DOHH2 (cell line): ENCODE measurements at regions not wholly inside any gene's neighbourhood (a gene's known extent, or its start where the extent isn't known, plus 50 kb on each side); places are given as distances from the start of the nearest gene placed in this dataset.
"Not testable (repeated sequence)": the region's sequence is repeated elsewhere in the genome, so short reads cannot be mapped to it uniquely, and the experiment has no call there.

ENCODE experiments used
- H3F3A ChIP-seq: fragments of 200-600 bp; sonication (generic), shearing (Covaris generic); 2 replicates; pipeline ENCODE4 v1.6.0; 2016; ENCODE audit warnings: antibody characterized with exemption, mild to moderate bottlenecking; ENCODE audit not compliant: control insufficient read depth, insufficient read depth
- H3K27ac ChIP-seq: fragments of 200-600 bp; sonication (generic); 2 replicates; pipeline ENCODE4 v1.5.1; 2014; ENCODE audit warnings: low read depth, mild to moderate bottlenecking, low read length, moderate library complexity
- H3K27me3 ChIP-seq: fragments of 200-600 bp; sonication (generic); 2 replicates; pipeline ENCODE4 v1.6.1; 2014; ENCODE audit warnings: mild to moderate bottlenecking, low read length, mixed read lengths; ENCODE audit not compliant: control insufficient read depth
- H3K36me3 ChIP-seq: fragments of 200-600 bp; sonication (generic); 2 replicates; pipeline ENCODE4 v1.6.1; 2014; ENCODE audit warnings: mild to moderate bottlenecking, low read length, moderate library complexity, mixed read lengths; ENCODE audit not compliant: control insufficient read depth
- H3K4me1 ChIP-seq: fragments of 200-600 bp; sonication (generic); 2 replicates; pipeline ENCODE4 v1.6.1; 2014; ENCODE audit warnings: mild to moderate bottlenecking, low read length, mixed read lengths; ENCODE audit not compliant: control insufficient read depth
- H3K4me2 ChIP-seq: fragments of 200-600 bp; sonication (generic); 2 replicates; pipeline ENCODE4 v1.6.0; 2014; ENCODE audit warnings: mild to moderate bottlenecking, low read length, moderate library complexity
- H3K4me3 ChIP-seq: fragments of 200-600 bp; sonication (generic); 2 replicates; pipeline ENCODE4 v1.5.1; 2014; ENCODE audit warnings: mild to moderate bottlenecking, low read length, mixed read lengths
- H3K79me2 ChIP-seq: fragments of 200-600 bp; sonication (generic); 2 replicates; pipeline ENCODE4 v1.6.1; 2014; ENCODE audit warnings: mild to moderate bottlenecking, low read length, mixed read lengths; ENCODE audit not compliant: control insufficient read depth
- H3K9me2 ChIP-seq: fragments of 200-600 bp; sonication (generic); replicated peaks from 2 replicates; pipeline ENCODE4 v1.6.1; 2014; ENCODE audit warnings: mild to moderate bottlenecking, low read length, mixed read lengths; ENCODE audit not compliant: control insufficient read depth
- H3K9me3 ChIP-seq: fragments of 200-600 bp; sonication (generic); 2 replicates; pipeline ENCODE4 v1.6.1; 2014; ENCODE audit warnings: antibody characterized with exemption, low read length, mixed read lengths; ENCODE audit not compliant: control insufficient read depth, insufficient read depth
- H4K20me1 ChIP-seq: fragments of 200-600 bp; sonication (generic); 2 replicates; pipeline ENCODE4 v1.6.0; 2014; ENCODE audit warnings: low read depth, mild to moderate bottlenecking, antibody characterized with exemption, low read length, moderate library complexity; ENCODE audit not compliant: control insufficient read depth, insufficient read depth
- CTCF ChIP-seq: fragments of 200-600 bp; sonication (generic); IDR thresholded peaks from one replicate; pipeline ENCODE4 v1.5.1; 2014; ENCODE audit warnings: antibody characterized with exemption, mild to moderate bottlenecking, low read depth, low read length; ENCODE audit not compliant: poor library complexity, severe bottlenecking
- EZH2phosphoT487 ChIP-seq: fragments of 200-600 bp; sonication (generic); IDR thresholded peaks from 2 replicates; pipeline ENCODE4 v1.6.1; 2017; ENCODE audit warnings: borderline replicate concordance, mild to moderate bottlenecking, antibody characterized with exemption, low read length, moderate library complexity, mixed read lengths

- H4K20me1 ChIP-seq, result no peaks in the 10 kb centered on the region
- H3K4me2 ChIP-seq, result no peak overlapping the region
- H3K27me3 ChIP-seq, result no peaks in the 10 kb centered on the region
- H3K9me2 ChIP-seq, result no peaks in the 10 kb centered on the region
- H3K27ac ChIP-seq, result no peak overlapping the region
- H3K36me3 ChIP-seq, result no peaks in the 10 kb centered on the region
- H3K4me1 ChIP-seq, result no peaks in the 10 kb centered on the region
- H3K9me3 ChIP-seq, result no peaks in the 10 kb centered on the region
- no peak for TF ChIP-seq CTCF
- TF ChIP-seq EZH2phosphoT487, result no peak
- H3K4me3 ChIP-seq, result no peak overlapping the region
- H3F3A ChIP-seq, result no peaks in the 10 kb centered on the region
- H3K79me2 ChIP-seq, result no peaks in the 10 kb centered on the region
Observed at GRCh38 chr2:57417007-57417406, 629.6 kb upstream of the VRK2 start.

- H3F3A ChIP-seq, H3K4me2 ChIP-seq, H3K27me3 ChIP-seq, H3K4me3 ChIP-seq, H3K27ac ChIP-seq, H3K9me2 ChIP-seq, H3K36me3 ChIP-seq, H3K79me2 ChIP-seq, H4K20me1 ChIP-seq, H3K4me1 ChIP-seq, H3K9me3 ChIP-seq: not testable (repeated sequence)
Observed at GRCh38 chr2:57418859-57419346, 627.7 kb upstream of the VRK2 start.

- Histone ChIP-seq H3K4me3 (no peak overlapping the region), H4K20me1 (no peaks in the 10 kb centered on the region), H3K4me1 (no peaks in the 10 kb centered on the region), H3K36me3 (no peaks in the 10 kb centered on the region), H3K9me3 (no peaks in the 10 kb centered on the region), H3F3A (no peaks in the 10 kb centered on the region), H3K79me2 (no peaks in the 10 kb centered on the region), H3K4me2 (no peak overlapping the region), H3K27ac (no peak overlapping the region), H3K9me2 (no peaks in the 10 kb centered on the region), H3K27me3 (no peaks in the 10 kb centered on the region)
- TF ChIP-seq CTCF (no peak), EZH2phosphoT487 (no peak)
Observed at GRCh38 chr2:57429831-57430230, 616.8 kb upstream of the VRK2 start.

- no peaks in the 10 kb centered on the region for H3K36me3 ChIP-seq
- no peaks in the 10 kb centered on the region for H3K27me3 ChIP-seq
- no peaks in the 10 kb centered on the region for H3K9me3 ChIP-seq
- no peaks in the 10 kb centered on the region for H3F3A ChIP-seq
- no peaks in the 10 kb centered on the region for H4K20me1 ChIP-seq
- no peak for TF ChIP-seq CTCF
- no peak for TF ChIP-seq EZH2phosphoT487
- no peak overlapping the region for H3K4me3 ChIP-seq
- no peaks in the 10 kb centered on the region for H3K9me2 ChIP-seq
- no peaks in the 10 kb centered on the region for H3K4me1 ChIP-seq
- no peak overlapping the region for H3K4me2 ChIP-seq
- H3K79me2 ChIP-seq, result no peaks in the 10 kb centered on the region
- H3K27ac ChIP-seq, result no peak overlapping the region
Observed at GRCh38 chr2:57432528-57432927, 614.1 kb upstream of the VRK2 start.
